GM19023 (cell line): ENCODE measurements at regions not wholly inside any gene's neighbourhood (a gene's known extent, or its start where the extent isn't known, plus 50 kb on each side); places are given as distances from the start of the nearest gene placed in this dataset.
A peak's percentile ranks its signal among the peaks of the same experiment; 100 is the strongest.
"Not testable (repeated sequence)": the region's sequence is repeated elsewhere in the genome, so short reads cannot be mapped to it uniquely, and the experiment has no call there.

Experiments
- ATAC-seq: cut with Tn5 transposase; IDR thresholded peaks from one replicate; pipeline ENCODE4 v1.9.1; 2021; ENCODE audit warnings: mild to moderate bottlenecking, moderate library complexity; ENCODE audit not compliant: unreplicated experiment

- not testable (repeated sequence) for ATAC-seq
Measured at GRCh38 chr2:90032269-90032668, 1340.8 kb downstream of the RPIA start.

DNA sequence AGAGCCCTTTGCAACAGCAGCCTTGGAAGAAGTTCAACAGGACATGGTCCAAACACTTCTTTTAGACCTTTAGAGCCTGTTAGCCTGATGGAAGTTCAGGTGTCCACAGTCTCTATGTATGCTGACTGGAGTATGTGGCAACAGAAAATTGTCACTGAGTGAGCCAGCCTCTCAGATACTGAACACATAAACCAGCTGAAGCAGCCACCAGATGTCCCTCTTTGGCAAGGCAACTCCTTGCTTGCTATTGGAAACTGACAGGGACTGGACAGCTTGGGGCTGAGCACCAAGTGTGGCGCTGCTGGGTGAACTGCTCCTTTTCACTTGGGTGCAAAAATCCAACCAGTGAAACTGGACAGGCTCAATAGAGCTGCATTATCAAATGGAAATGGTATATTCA is 1344.9 kb downstream of the RPIA start:
- not testable (repeated sequence) for ATAC-seq

GRCh38 chr2:90039093-90039492 is 1347.6 kb downstream of the RPIA start:
- ATAC-seq, result not testable (repeated sequence)

DNA sequence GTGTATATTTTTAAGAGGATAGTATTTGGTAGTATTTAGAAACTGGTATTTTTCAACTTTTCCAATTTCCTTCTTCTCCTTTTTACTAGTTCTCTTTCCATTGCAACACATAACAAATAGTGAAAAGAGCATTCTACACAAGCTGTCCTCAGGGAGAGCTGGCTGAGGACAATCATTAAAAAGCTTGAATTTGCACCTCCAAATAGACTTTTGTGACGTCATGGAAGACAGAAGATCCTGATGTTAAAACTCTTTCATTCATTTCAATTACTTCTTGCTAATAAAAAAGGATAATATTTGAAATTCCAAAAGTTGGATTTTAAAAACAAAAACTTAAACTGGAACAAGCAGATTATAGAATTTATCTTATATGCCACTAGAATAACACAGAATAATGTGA is 1356.3 kb downstream of the RPIA start:
- not testable (repeated sequence) for ATAC-seq

DNA sequence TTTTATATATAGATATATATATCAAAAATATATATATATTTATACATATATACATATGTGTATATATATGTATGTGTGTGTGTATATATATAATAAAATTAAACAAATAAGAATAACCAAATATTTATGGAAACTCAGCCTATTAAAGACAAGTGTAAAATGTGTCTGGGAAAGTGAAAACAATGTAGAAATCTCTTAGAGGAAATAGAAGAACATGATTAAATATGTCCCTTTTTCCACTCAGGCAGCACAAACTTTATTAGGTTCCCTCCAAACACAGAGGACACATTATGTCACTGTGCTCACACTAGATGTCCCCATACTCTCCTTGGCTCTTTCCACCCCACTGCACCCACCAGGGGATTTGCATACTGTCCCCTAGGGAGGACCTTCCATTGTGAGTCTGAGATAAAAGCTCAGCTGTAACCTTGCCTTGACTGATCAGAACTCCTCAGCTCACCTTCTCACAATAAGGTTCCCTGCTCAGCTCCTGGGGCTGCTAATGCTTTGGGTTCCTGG is 1360.7 kb downstream of the RPIA start:
- ATAC-seq, result not testable (repeated sequence)

DNA sequence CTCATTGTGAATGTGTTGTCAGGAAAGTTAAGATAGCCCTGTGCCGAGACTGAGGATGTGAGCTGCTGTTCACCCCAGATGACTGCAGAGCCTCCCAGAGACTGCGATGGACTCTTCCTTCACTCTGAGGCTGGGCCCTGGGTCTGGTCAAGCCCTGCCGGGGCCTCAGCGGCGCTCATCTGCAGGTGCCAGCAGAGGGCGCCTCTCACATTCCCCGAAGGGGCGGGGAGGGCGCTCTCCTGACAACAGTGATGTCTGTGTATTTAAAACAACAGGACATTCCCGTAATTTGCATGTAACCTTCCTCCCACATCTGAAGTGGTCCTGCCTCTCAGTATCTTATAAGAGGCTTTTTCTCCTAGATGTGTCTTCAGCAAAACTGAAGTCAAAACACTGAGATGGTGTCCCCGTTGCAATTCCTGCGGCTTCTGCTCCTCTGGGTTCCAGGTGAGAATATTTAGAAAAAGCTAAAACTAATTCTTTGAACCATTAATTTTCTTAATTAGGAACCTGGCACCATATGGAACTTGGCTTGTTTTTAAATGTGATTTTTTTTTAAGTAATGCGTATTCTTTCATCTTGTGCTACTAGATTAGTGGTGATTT is 1377.9 kb downstream of the RPIA start:
- peak; percentile 95 for ATAC-seq

GRCh38 chr2:90076311-90076710 is 1384.8 kb downstream of the RPIA start:
- ATAC-seq, result no peak

DNA sequence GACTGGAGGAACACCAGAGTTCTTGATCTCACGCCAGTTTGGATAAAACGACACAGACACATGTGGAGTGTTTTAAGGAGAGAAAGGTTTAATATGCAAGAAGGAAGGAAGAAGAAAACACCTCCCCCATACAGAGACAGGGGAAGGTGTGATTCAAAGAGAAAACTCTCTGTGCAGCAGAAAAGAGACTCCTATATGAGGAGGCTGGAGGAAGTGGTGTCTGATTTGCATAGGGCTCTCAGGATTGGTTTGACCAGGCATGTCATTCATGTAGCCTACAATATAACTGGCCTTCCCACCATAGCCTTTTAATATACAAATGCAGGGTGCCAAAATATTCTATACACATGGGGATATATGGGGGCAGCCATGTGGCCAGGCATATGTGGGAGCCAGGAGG is 1386.5 kb downstream of the RPIA start:
- no peak for ATAC-seq

GRCh38 chr2:90079374-90079773 is 1387.9 kb downstream of the RPIA start:
- no peak for ATAC-seq

DNA sequence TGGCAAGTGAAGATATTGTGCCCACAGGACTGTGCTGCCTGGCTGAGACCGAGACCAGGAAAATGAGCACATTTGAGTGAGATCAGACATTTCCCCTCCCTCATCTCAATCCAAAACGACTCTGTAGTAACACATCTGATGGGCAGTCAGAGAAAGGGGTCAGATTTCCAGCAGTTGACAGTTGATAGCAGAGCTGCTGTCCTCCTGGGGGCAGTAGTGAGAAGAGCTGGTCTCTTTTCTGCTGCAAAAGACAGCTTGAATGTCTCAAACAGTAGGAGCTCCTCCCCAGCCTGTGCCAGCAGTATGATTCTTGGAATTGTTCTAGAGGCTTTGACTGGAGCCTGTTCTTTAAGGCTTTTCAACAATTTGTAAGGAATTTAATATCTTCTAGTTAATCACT is 1396.3 kb downstream of the RPIA start:
- not testable (repeated sequence) for ATAC-seq

GRCh38 chr2:90093571-90094270 is 1402.2 kb downstream of the RPIA start:
- not testable (repeated sequence) for ATAC-seq

DNA sequence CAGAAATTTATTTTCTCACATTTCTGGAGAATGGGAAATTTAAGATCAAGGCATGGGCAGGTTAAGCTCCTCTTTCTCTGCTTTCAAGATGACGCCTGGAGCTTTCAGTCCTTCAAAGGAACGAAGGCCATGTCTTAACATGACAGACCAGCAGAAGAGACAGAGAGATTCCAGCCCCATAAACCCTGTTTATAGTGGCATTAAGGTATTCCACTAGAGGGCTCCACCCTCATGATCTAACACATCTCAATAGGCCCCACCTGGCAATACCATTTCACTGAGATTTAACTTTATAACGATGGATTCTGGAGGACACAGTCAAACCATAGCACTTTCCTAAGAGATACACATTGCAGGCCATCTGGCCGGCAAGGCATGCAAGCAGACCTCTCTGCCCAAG is 1406.1 kb downstream of the RPIA start:
- ATAC-seq, result not testable (repeated sequence)

DNA sequence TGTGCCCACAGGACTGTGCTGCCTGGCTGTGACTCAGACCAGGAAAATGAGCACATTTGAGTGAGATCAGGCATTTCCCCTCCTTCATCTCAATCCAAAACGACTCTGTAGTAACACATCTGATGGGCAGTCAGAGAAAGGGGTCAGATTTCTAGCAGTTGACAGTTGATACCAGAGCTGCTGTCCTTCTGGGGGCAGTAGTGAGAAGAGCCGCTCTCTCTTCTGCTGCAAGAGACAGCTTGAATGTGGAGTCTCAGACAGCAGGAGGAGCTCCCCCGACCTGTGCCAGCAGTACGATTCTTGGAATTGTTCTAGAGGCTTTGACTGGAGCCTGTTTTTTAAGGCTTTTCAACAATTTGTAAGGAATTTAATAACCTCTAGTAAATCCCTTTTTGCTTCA is 1413.7 kb downstream of the RPIA start:
- ATAC-seq, result not testable (repeated sequence)

DNA sequence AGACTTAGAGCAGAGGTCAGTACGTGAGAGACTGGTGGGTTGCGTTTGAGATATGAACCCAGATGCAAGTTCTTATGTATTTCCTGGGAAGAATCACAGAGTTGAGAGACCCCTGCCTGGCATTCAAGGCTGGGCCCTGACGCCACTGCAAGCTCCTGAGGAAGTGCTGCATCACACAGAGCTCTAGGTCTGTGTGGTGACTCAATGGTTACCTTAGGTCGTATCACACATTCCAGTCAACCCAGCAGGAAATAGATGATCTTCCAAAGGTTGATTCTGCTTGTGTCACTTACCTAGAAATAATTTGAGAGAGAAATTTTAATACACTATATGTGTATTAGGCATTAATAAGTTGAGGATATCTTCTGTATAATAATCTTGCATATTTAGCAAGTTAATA is 1431.9 kb downstream of the RPIA start:
- not testable (repeated sequence) for ATAC-seq

- ATAC-seq, result not testable (repeated sequence)
Measured at GRCh38 chr2:90139046-90139445, 1447.6 kb downstream of the RPIA start.

- not testable (repeated sequence) for ATAC-seq
Measured at GRCh38 chr2:90141558-90141957, 1450.1 kb downstream of the RPIA start.

DNA sequence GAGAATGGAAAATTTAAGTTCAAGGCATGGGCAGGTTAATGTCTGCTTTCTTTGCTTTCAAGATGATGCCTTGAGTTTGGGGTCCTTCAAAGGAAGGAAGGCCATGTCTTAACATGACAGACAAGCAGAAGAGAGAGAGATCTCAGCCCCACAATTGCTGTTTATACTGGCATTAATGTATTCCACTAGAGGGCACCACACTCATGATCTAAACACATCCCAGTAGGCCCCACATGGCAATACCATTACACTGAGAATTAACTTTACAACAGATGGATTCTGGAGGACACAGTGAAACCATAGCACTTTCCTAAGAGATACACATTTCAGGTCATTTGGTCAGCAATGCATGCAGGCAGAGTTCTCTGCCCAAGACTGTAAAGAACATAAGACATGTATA is 1460.3 kb downstream of the RPIA start:
- not testable (repeated sequence) for ATAC-seq

GRCh38 chr2:90170978-90171377 is 1479.5 kb downstream of the RPIA start:
- not testable (repeated sequence) for ATAC-seq

GRCh38 chr2:90173081-90173480 is 1481.6 kb downstream of the RPIA start:
- ATAC-seq, result not testable (repeated sequence)

- not testable (repeated sequence) for ATAC-seq
Measured at GRCh38 chr2:90179591-90179990, 1488.1 kb downstream of the RPIA start.

DNA sequence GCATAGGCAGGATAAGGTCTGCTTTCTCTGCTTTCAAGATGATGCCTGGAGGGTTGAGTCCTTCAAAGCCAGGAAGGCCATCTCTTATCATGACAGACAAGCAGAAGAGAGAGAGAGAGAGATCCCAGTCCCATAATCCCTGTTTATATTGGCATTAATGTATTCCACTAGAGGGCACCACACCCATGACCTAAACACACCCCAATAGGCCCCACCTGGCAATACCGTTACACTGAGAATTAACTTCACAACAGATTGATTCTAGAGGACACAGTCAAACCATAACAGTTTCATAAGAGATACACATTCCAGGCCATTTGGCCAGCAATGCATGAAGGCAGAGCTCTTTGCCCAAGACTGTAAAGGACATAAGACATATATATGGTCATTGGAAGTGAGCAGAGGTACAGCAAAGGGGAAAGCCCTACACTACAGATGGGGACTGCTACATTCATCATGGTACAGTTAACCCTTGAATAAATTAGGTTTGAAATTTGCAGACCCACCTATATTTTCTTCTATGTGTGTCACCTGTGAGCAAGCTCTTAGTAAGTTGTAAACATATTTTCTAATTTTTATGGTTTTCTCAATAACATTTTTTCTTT is 1516.1 kb downstream of the RPIA start:
- ATAC-seq, result no peak

DNA sequence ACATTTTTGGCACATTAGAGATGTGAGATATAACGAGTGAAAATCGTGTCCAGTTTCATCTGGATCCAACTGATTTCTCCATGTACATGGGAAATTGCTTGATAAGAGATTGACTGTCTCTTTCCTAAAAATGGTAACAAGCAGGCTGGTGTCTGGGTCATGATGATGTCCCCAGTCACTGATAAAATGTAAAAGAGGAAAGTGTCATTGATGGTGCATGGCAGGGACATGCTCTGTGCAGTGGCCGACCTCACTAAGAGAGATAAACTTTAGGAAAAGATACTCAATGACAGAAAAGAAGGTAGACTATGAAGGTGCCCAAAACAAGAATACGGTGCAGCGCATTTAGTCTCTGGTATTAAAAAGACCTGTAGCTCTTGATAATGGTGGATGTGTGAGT is 1517.5 kb downstream of the RPIA start:
- no peak for ATAC-seq
